HFF-Myc (cell line): ENCODE measurements at regions not wholly inside any gene's neighbourhood (a gene's known extent, or its start where the extent isn't known, plus 50 kb on each side); places are given as distances from the start of the nearest gene placed in this dataset.

Experiments
- DNase-seq: peaks from one replicate; pipeline ENCODE4 v3.0.0-alpha.2; 2011; ENCODE audit warnings: low read depth; ENCODE audit errors: extremely low read depth
- H3K4me3 ChIP-seq: replicated peaks from 2 replicates; pipeline ENCODE4 v1.5.1; 2011; ENCODE audit warnings: low read depth, mild to moderate bottlenecking, control low read depth, low read length
- CTCF ChIP-seq: IDR thresholded peaks from 2 replicates; pipeline ENCODE4 v1.5.1; 2012; ENCODE audit warnings: mild to moderate bottlenecking, low read depth, low read length, control low read depth; ENCODE audit errors: missing control alignments

GRCh38 chr9:89747596-89747995 lies 142.8 kb downstream of the GADD45G start:
- TF ChIP-seq CTCF: no peak
- no peak overlapping the region for H3K4me3 ChIP-seq
- no peak for DNase-seq

GRCh38 chr9:89748021-89748670 lies 143.3 kb downstream of the GADD45G start:
- DNase-seq: no peak
- no peak for TF ChIP-seq CTCF
- no peak overlapping the region for H3K4me3 ChIP-seq

- TF ChIP-seq CTCF: no peak
- no peak for DNase-seq
- H3K4me3 ChIP-seq: no peak overlapping the region
These were observed 144.2 kb downstream of the GADD45G start for GRCh38 chr9:89748831-89749499.

GRCh38 chr9:89749500-89750116 lies 144.8 kb downstream of the GADD45G start:
- TF ChIP-seq CTCF: no peak
- no peak overlapping the region for H3K4me3 ChIP-seq
- no peak for DNase-seq

GRCh38 chr9:89750117-89750791 lies 145.4 kb downstream of the GADD45G start:
- no peak for TF ChIP-seq CTCF
- DNase-seq: no peak
- no peak overlapping the region for H3K4me3 ChIP-seq

GRCh38 chr9:89751079-89751825 lies 146.4 kb downstream of the GADD45G start:
- DNase-seq: no peak
- no peak overlapping the region for H3K4me3 ChIP-seq
- TF ChIP-seq CTCF: no peak
